ENCODE measurements at regions not wholly inside any gene's neighbourhood (a gene's known extent, or its start where the extent isn't known, plus 50 kb on each side); places are given as distances from the start of the nearest gene placed in this dataset.
A peak's percentile ranks its signal among the peaks of the same experiment; 100 is the strongest.

- DNase-seq = no peak
Measured at GRCh38 chr18:73780218-73780617, 367.4 kb downstream of the FBXO15 start.

GRCh38 chr18:73778032-73778359, 369.6 kb downstream of the FBXO15 start:
- no peak for DNase-seq

DNA sequence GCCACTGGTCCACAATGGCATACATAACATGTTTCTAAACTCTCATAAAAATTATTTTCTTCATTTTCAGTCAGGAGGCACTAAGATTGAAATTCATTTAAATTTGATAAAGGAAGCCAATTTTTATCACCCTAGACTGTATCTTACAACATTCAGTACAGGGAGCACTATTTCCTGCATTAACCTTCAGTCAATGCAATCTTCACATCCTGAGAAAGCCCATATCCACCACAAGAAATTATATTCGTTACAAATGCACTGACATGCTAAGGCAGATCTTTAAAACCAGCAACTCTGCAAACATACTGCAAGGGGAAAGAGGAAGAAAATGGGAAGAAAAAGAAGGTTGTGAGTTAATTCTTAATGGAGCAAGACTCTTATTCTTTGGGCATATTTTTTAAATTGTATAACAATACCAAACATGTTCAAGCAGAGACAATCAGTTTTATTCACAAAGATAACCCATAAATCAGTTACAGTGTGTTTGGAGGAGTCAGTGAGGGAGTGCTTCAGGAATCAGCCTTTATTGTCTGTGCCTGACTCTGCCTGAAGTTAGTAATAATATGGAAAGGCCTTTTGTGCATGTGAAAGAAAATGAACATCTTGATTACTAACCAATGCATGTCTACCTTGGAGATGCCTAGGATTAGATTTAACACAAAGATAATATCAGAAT, 370.1 kb downstream of the FBXO15 start:
- DNase-seq = no peak

GRCh38 chr18:73774811-73775509, 372.7 kb downstream of the FBXO15 start:
- peak; percentile 4 for DNase-seq

DNA sequence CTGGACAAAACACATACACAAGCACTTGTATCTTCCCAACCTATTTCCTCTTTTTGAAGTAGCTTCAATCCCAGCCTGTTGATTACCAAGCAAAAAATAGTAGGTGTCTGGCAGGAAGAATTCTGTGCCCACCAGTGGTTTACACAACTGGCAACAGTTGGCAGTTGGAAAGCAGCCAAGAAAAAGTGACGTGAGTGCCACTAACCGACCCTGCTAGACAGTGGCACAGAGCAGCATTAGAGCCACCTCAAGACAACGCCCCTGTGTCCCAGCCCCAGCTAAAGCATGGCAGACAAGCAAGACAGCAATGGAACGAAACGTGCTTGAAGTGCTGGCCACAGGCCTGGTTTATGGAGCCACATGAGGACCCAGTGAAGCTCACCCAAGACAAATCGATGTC, 379.6 kb downstream of the FBXO15 start:
- peak; percentile 11 for DNase-seq

- no peak for DNase-seq
Measured at GRCh38 chr18:73766910-73767515, 380.6 kb downstream of the FBXO15 start.

- DNase-seq = no peak
Measured at GRCh38 chr18:73758446-73758845, 389.2 kb downstream of the FBXO15 start.

DNA sequence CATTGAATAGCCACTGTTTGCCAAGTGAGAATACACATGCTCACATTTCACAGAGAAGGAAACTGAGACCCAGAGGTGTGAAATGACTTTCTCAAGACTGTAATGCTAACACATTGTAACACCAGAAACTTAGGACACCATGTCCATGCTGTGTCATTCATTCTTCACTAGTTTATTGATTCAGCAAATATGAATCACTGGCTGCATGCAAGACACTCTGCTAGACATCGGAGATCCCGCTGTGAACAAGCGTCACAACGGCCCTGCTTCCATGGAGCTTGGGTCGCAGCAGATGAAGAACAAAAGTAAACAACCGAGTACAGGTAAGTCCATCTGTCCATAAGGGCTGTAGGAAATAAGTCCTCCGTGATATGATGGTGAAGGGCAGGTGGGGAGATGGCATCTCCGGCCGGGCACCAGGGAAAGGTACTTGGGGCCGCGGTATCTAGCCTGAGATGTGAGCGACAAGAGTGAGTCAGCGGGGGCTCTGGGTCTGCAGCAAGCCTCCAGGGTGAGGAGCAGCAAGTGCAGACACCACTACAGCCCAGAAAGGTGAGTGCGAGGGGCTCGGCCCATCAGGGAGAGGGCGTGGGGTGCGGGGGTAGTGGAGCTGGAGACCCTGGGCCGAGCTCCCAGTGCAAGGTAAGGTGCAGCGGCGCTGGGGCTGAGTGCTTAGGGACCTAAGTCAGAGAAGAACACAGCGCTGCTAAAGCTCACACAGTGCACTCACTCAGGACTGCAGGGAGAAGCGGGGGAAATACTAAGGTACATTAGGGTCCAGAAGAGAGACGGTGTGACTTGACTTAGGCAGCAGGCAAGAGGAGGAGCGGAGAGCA, 391.2 kb downstream of the FBXO15 start:
- DNase-seq = no peak

- DNase-seq = no peak
Measured at GRCh38 chr18:73752965-73753364, 394.7 kb downstream of the FBXO15 start.

DNA sequence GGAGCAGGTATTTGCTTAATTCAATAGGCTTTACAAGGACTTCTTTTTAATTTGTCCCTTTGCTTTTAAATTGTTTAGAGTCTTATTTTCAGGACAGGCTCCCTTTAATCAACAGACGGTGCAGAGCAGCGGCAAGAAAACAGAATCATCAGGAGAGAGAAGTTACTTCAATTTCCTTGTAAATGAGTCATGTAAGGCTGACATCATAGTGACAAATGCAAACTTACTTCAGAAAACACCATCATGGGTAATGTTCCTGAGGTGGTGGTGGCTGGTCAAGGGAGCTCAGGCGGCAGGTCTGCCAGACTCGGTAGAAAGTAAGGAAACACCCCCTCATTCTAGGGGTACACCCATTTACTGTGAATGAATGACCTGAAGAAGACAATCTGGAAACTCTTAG, 395.1 kb downstream of the FBXO15 start:
- peak; percentile 41 for DNase-seq

DNA sequence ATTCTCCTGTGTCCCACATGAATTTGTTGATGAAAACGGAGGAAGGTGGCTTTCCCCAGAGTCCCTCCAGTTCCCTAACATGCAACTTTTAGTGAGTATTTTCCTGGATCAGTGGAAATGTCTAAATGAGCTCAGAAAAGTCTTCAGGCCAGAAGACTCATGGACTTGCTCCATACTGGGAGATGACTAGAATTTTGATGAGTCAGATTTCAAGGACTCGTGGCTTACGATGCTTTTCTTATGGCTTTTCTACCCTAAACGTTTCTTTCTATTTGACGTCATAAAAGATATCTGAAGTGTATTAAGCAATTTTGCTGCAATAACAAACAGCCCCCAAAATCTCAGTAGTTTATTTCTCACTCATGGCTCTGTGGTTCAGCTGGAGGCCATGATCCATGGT, 397.6 kb downstream of the FBXO15 start:
- no peak for DNase-seq

GRCh38 chr18:73749304-73749703, 398.3 kb downstream of the FBXO15 start:
- DNase-seq = no peak

DNA sequence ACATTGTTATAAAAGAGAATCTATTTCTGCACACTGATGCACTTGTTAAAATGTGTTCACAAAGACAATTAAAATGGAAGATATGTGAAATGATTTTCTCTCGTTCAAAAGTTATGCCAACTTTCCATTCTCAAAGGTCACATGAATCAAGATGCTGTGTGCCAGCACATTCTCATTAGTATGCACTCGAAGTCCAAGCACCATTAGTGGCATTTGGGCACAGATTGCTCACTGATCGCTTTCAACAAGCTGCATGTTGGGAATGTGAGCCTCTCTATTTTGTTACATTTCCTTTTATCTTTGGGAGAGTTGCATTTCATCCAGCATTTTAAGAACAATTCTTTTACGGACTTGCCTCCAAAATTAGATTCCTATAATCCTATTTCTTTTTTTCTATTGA, 398.9 kb downstream of the FBXO15 start:
- no peak for DNase-seq

DNA sequence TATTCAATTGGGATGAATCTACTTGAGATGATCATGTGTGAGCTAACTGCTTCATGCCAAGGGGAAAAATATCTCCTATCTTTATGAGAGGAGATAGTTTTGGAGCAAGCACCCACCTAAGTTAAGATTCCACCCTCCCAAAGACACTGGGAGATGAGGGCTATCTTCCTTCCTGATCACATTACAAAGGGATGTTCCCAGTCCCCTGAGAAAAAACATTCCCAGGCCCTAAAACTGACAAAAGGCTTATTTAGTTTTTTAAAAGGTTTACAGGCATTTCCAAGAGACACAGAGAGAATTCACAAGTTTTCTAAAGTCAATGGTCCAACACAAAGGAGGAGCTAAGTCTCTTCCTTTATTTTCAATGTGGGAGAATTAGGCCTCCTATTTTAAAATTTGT, 401.5 kb downstream of the FBXO15 start:
- DNase-seq = no peak

DNA sequence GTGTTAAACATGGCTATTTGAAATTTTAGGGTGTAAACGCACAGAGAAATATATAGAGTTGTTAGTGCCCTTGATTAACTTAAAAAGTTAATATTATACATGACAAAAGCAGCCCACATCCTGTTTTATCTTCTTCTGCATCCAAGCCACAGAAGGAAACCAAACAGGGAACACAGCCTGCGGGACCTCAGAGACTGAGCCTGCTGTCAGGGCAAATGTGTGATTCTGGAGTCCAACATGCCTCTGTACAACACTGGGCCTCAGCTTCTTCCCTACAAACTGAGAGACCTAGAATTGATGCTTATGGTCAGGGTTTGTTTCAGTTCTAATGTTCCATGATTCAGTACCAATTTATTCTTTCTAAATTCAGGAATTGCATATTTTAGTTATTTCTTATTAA, 404.7 kb downstream of the FBXO15 start:
- DNase-seq = no peak

DNA sequence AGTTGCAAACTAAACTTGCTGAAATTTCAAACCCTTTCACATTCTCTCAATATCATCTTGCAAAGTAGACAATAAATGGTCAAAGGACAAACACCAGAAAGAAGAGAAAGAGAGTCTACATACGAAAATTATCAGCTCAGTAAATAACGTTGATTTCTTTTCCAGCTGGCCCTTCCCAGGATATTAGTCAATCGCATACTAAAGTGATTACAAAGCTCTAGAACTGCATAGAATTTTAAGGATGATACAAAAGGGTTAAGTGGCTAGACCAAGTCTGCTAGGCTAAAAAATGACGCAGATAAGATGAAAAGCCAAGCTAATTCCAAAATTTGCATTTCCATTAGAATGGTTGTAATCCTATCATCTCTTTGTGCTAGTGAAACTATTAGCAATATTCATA, 405.7 kb downstream of the FBXO15 start:
- DNase-seq = no peak

- DNase-seq = no peak
Measured at GRCh38 chr18:73739098-73739497, 408.5 kb downstream of the FBXO15 start.

DNA sequence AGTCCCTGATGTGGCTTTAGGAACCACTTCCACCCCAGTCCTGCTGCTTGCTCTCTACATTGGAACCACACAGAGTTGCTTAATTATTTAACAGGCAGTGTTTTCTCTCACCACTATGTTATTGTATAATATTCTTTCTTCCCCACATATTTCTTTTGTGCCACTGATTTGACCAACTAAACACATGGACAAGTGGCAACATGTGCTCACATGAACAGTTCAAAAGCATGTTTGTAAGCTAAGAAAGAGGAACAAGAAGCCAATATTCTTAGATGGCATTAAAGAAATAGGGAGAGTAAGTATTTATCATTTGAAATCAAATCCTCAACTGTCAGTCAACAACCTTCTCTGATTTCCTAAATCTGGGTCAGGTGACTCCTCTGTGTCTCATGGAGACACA, 409.6 kb downstream of the FBXO15 start:
- no peak for DNase-seq

GRCh38 chr18:73735836-73736235, 411.8 kb downstream of the FBXO15 start:
- no peak for DNase-seq

DNA sequence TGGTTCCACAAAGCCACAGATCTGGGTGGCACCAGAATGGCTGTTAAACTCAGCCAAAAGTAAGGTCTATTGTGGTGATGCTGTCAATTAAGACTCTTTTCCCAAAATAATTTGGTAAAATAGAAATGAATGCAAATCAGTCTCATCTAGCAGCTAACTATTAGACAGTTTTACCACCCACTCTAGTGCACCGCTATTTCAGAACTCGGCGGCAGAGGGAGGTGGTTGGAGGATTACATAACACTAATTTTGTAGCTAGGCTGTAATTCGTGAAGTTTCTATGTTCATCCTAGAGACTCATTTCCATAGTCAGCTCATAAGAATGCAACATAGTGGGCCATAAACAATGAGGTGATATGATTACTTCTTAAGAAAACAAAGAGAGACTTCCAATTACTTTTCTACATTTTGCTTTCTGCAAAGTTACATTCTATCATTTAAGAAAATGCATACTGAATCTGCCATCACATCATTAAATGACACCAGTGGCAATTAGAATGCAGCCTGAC, 413.8 kb downstream of the FBXO15 start:
- DNase-seq = no peak

GRCh38 chr18:73733376-73733775, 414.3 kb downstream of the FBXO15 start:
- DNase-seq = no peak

DNA sequence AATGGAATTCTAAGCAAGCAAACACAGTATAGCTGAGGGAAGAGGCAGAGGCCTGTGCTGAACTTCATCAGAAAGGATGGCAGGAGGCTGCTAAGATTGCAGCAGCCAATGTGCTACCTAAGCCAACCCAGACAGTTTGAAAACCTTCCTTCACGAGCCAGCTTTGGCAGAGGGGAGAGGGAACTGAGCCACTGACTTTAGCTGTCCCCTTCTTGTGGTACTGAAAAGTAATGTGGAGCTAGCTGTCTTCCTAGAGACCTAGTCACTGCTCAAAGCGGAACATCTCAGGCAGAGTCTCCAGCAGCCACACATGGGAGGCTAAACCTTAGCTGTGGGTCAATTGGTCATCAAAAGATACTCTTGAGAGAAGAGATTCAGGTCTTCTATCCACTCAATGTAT, 419.0 kb downstream of the FBXO15 start:
- DNase-seq = no peak

DNA sequence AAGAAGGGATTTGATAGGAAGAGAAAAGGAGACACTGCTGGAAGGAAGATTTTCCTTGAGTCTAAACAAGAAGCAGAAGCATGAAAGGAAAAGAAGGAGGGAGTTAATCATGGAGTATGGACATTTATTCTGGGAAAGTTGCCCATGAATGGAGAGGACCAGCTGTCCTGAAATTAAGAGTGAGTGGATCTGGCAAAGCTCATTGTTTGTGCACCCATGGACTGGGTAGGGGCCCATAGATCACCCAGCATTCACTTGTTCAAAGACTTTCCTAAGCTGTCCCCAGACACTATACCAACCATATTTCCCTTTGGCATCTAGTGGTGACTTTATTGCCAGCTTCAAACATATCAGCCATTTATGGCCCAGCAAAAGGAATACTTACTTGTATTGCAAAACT, 422.7 kb downstream of the FBXO15 start:
- no peak for DNase-seq

- no peak for DNase-seq
Measured at GRCh38 chr18:73719611-73720010, 428.0 kb downstream of the FBXO15 start.
